ENCODE measurements at regions not wholly inside any gene's neighbourhood (a gene's known extent, or its start where the extent isn't known, plus 50 kb on each side); places are given as distances from the start of the nearest gene placed in this dataset.

- H3K36me3 ChIP-seq: no peaks in the 10 kb centered on the region
- H3K27ac ChIP-seq (replicated peaks in 1 of 4): no peak overlapping the region
- TF ChIP-seq CTCF (IDR thresholded peaks at IDR 0.05) (no peak), POLR2AphosphoS5 (IDR thresholded peaks at IDR 0.05) (no peak), EP300 (IDR thresholded peaks at IDR 0.05) (no peak), POLR2A (IDR thresholded peaks at IDR 0.05; ENCODE audit: low read depth) (no peak)
- intact Hi-C loops (cut with DNase I): no loop called here
- no peaks in the 10 kb centered on the region for H3K4me1 ChIP-seq
- no peaks in the 10 kb centered on the region for H3K9me3 ChIP-seq
- DNase-seq (ENCODE audit: extremely low spot score): no peak
- no peaks in the 10 kb centered on the region for H3K27me3 ChIP-seq
- no peak overlapping the region for H3K4me3 ChIP-seq
- 64% methylated on average over 5 of the region's 5 CpGs for WGBS
These were observed 350.2 kb upstream of the BOD1L1 start for GRCh38 chr4:13977746-13978145.

DNA sequence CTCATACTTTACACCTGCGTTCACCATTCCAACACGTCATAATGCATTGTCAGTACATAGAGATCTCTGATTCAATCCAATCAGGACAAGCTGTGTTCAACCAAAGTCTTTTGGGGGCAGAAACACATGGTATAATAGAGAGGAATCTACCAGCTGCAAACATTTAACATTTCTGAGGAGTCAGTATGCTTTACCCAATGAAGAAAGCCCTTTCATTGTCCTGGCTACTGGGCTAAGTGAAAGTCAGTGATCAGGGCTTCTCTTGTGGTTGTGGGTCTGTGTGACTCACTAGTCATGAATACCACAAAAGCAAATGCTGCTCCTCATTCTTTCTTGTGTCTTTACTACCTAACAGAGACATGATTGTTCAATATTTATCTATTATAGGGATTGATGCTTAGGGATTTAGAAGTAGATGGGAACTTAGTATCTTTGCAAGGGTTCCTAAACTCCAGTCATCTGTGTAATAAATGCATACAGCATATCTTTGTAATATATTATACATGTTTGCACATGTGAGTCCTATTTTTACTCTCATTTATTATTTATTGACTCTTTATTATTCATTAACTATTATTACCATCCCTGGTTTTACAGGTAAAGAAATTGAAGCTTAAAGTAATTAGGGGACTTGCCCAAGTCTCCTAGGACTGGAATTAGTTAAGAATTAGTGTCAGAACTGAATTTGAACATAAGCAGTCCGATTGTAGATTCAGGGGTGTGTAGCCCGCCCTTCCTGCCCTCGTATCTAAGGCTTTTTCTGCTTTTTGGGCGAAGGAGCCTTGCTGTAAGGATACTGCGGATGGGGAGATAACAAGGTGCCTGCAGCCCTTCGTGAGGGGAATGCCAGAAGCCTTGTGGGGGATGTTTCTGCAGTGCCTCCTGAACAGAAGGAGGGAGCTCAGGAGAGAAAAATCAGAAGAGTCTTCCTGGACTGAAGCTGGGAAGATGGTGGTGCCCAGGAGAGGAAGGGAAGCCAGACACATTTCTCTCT is 353.1 kb upstream of the BOD1L1 start:
- 70% methylated on average over 8 of the region's 8 CpGs for WGBS
- no peaks in the 10 kb centered on the region for H3K9me3 ChIP-seq
- H3K4me1 ChIP-seq: peaks cover 0 to 4% (median 1%) of the 10 kb centered on the region in 4 donors
- no peak overlapping the region for H3K4me3 ChIP-seq
- intact Hi-C loops (cut with DNase I): no loop called here
- no peak for DNase-seq (ENCODE audit: extremely low spot score)
- no peak for TF ChIP-seq CTCF (IDR thresholded peaks at IDR 0.05)
- H3K27ac ChIP-seq (replicated peaks in 1 of 4): no peak overlapping the region
- no peaks in the 10 kb centered on the region for H3K27me3 ChIP-seq
- no peaks in the 10 kb centered on the region for H3K36me3 ChIP-seq

DNA sequence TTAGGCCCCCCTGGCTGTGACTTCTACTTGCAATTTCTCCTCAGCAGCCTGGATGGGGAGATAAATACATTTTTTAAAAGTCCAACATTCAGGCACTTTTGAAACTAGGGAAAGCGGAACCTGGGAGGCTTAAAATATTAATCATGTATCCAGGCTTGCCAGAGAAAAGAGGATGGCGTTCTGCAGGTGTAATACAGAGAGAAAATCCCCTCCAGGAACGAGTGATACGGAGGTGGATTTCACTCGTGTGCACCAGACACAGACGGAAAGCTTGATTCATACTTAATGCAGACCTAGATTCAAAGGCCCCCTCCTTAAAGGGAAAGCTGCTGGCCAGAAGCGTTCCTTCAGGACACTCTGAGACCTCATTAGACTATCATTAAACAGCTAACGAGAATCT is 354.0 kb upstream of the BOD1L1 start:
- TF ChIP-seq POLR2AphosphoS5 (IDR thresholded peaks at IDR 0.05): no peak
- no peak for TF ChIP-seq POLR2A (IDR thresholded peaks at IDR 0.05; ENCODE audit: low read depth)
- TF ChIP-seq CTCF (IDR thresholded peaks at IDR 0.05): no peak
- no peak for TF ChIP-seq EP300 (IDR thresholded peaks at IDR 0.05)
- Histone ChIP-seq H3K4me3 (no peak overlapping the region), H3K27ac (replicated peaks in 1 of 4) (no peak overlapping the region), H3K36me3 (no peaks in the 10 kb centered on the region), H3K27me3 (no peaks in the 10 kb centered on the region), H3K4me1 (peaks cover 0 to 4% (median 1%) of the 10 kb centered on the region in 4 donors), H3K9me3 (no peaks in the 10 kb centered on the region)
- 61% methylated on average over 8 of the region's 8 CpGs for whole genome bisulfite sequencing
- intact Hi-C loops (cut with DNase I): no loop called here
- DNase-seq (ENCODE audit: extremely low spot score): no peak

- H3K27ac ChIP-seq (replicated peaks in 1 of 4): no peak overlapping the region
- no peaks in the 10 kb centered on the region for H3K27me3 ChIP-seq
- WGBS: 63% methylated on average over 5 of the region's 5 CpGs
- H3K4me3 ChIP-seq: no peak overlapping the region
- DNase-seq (ENCODE audit: extremely low spot score): no peak
- intact Hi-C loops (cut with DNase I): no loop called here
- TF ChIP-seq POLR2AphosphoS5 (IDR thresholded peaks at IDR 0.05) (no peak), POLR2A (IDR thresholded peaks at IDR 0.05; ENCODE audit: low read depth) (no peak), EP300 (IDR thresholded peaks at IDR 0.05) (no peak), CTCF (IDR thresholded peaks at IDR 0.05) (no peak)
- no peaks in the 10 kb centered on the region for H3K9me3 ChIP-seq
- H3K4me1 ChIP-seq: peaks cover 0 to 4% (median 1%) of the 10 kb centered on the region in 4 donors
- no peaks in the 10 kb centered on the region for H3K36me3 ChIP-seq
These were observed 354.5 kb upstream of the BOD1L1 start for GRCh38 chr4:13982010-13982409.

Measured in esophagus muscularis mucosa (tissue), 4 donors.